Omental fat pad (tissue), 3 donors: ENCODE measurements at regions not wholly inside any gene's neighbourhood (a gene's known extent, or its start where the extent isn't known, plus 50 kb on each side); places are given as distances from the start of the nearest gene placed in this dataset.

Experiments
- ATAC-seq: fragments of 150-250 bp; one replicate; pipeline ENCODE4 v1.9.1; 2016; ENCODE audit warnings: mild to moderate bottlenecking, moderate library complexity; ENCODE audit not compliant: low FRiP score
- DNase-seq: peaks from one replicate; pipeline ENCODE4 v3.0.0-alpha.2; 2019; ENCODE audit warnings: low spot score
- CTCF ChIP-seq, 3 donors: fragments of 450-650 bp; IDR thresholded peaks; one replicate each; pipeline ENCODE4 v1.5.1; 2016 to 2017; ENCODE audit warnings: antibody characterized with exemption in 3 of 3, mild to moderate bottlenecking in 3 of 3, moderate library complexity in 2 of 3

- no peak for TF ChIP-seq CTCF (IDR thresholded peaks at IDR 0.05)
- DNase-seq (no peak), ATAC-seq (no peak)
Observed at GRCh38 chr3:67106874-67107273, 108.8 kb downstream of the KBTBD8 start.

- no peak for TF ChIP-seq CTCF (IDR thresholded peaks at IDR 0.05)
- ATAC-seq: no peak
- no peak for DNase-seq
Observed at GRCh38 chr3:67109651-67110204, 111.6 kb downstream of the KBTBD8 start.

GRCh38 chr3:67113802-67114407 lies 115.8 kb downstream of the KBTBD8 start:
- peak in 2 of 3 donors; percentile 41 to 79 for TF ChIP-seq CTCF (IDR thresholded peaks at IDR 0.05)
- ATAC-seq (peak; percentile 92), DNase-seq (peak; percentile 68)

GRCh38 chr3:67118122-67118521 lies 120.0 kb downstream of the KBTBD8 start:
- ATAC-seq (no peak), DNase-seq (no peak)
- TF ChIP-seq CTCF (IDR thresholded peaks at IDR 0.05): no peak

- no peak for ATAC-seq
- TF ChIP-seq CTCF (IDR thresholded peaks at IDR 0.05): no peak
- no peak for DNase-seq
Observed at GRCh38 chr3:67118635-67119034, 120.5 kb downstream of the KBTBD8 start.

- no peak for TF ChIP-seq CTCF (IDR thresholded peaks at IDR 0.05)
- no peak for ATAC-seq
- no peak for DNase-seq
Observed at GRCh38 chr3:67123914-67124313, 125.8 kb downstream of the KBTBD8 start.

- no peak for TF ChIP-seq CTCF (IDR thresholded peaks at IDR 0.05)
- ATAC-seq (no peak), DNase-seq (no peak)
Observed at GRCh38 chr3:67127254-67127653, 129.1 kb downstream of the KBTBD8 start.
